ENCODE measurements at regions not wholly inside any gene's neighbourhood (a gene's known extent, or its start where the extent isn't known, plus 50 kb on each side); places are given as distances from the start of the nearest gene placed in this dataset.
A peak's percentile ranks its signal among the peaks of the same experiment; 100 is the strongest.

- DNase-seq (ENCODE audit: low spot score) = no peak
Observed at GRCh38 chr13:106133025-106133424, 402.4 kb downstream of the EFNB2 start.

DNA sequence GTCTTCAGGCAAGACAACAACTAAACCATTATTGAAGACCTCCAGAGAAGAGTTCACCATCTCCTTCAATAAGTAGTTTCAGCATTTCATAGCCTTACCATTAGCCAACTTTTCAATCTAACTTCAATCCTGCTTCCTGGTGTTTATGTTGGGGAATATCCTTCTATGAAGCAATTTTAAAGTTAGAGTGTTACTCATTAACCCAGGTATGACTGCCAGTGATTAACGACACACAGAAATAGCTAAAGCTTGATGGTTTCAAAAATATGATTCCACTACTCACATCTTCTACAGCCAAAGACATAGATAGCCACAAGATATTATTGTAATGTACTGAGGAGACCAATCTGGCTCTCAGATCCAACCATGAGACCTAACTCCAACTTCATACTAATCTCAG is 403.2 kb downstream of the EFNB2 start:
- no peak for DNase-seq (ENCODE audit: low spot score)

DNA sequence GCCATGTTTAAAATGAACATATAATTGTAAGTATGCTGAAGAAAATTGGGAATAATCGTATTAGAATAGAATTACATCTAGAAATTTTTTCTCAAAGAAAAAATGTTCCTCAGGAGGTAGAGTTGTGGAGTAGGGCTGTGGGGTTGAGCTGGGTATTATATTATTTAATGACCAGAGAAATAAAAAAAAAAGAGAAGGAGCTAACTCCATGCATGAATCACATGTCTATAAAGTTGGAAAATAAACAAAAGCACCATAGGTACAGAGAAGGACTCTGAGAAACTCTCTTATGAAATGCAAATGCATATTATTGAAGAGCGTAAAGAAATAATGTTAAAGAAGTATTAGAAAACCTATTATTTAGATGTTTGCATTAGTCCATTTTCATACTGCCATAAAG is 405.5 kb downstream of the EFNB2 start:
- no peak for DNase-seq (ENCODE audit: low spot score)

DNA sequence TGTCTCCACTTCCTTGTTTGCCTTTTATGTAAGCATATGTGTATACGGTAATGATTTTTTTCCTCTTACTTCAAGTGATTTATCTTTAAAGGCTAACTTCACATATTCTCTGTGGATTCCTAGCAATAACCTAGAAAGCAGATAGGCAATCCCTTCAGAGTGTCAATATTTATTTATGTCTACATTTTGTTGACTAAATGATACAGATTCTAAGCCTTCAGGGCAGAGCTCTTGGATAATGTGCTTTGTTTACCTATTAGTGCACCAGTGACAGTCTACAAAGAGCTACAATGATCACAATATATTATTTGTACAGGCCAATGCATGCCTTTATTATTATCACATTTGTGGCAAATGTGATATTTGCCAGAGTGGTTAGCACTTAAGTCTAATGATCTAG is 406.2 kb downstream of the EFNB2 start:
- no peak for DNase-seq (ENCODE audit: low spot score)

- DNase-seq (ENCODE audit: low spot score) = no peak
Observed at GRCh38 chr13:106122234-106122633, 413.2 kb downstream of the EFNB2 start.

GRCh38 chr13:106121173-106121754 is 414.2 kb downstream of the EFNB2 start:
- no peak for DNase-seq (ENCODE audit: low spot score)

GRCh38 chr13:106118996-106119395 is 416.5 kb downstream of the EFNB2 start:
- no peak for DNase-seq (ENCODE audit: low spot score)

DNA sequence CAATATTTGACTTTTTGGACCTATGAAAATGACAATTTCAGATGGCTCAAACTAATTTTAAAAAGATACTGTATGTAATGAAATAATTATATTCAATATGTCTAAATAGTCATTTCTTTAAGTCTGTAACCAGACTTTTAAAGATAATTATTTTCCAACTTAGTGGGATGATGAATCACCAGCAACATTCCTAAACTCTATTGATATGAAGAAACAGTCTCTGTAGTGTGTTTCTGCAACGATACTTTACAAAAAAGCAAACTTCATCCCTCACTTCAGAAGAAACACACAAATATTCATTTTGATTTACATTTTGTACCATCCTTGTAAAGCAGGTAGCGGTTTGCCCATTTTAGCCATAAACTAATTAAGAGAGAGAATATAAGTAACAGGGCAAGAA is 417.4 kb downstream of the EFNB2 start:
- no peak for DNase-seq (ENCODE audit: low spot score)

DNA sequence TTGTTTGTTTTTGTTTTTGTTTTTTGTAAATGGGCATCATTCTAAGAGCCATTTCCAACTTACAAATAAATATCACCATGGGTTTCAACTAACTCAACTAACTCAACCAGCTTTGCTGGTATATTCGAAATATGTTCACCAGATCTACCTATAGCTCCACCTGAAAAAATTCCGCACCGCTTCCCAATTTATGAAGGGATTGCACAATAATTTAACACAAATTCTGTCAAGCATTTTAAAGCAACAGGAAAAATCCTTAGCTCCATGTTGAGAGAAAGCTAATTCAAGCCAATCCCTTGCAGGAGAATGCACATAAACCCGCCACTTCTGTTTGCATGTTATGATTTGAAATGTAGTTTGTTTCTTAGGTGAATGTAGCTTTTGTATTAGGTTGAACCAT is 417.8 kb downstream of the EFNB2 start:
- no peak for DNase-seq (ENCODE audit: low spot score)

GRCh38 chr13:106117035-106117434 is 418.4 kb downstream of the EFNB2 start:
- DNase-seq (ENCODE audit: low spot score) = peak; percentile 25

DNA sequence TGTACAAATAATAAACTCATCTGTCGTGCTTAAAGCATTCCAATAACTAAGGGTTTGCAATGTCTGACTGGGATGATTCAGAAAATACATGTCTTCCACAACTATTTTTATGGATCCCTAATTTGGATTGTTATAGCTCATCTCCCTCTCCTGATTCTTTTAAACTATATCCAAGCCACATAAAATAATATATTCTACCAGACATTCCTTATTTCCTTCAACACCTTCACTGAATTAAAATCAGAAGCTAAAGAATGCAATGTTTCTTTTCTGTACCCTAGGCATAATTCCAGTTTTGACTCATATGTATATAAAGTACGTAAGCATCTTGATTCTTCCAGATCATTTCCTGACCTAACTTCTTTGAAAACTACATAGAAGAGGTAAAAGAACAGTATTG is 420.4 kb downstream of the EFNB2 start:
- no peak for DNase-seq (ENCODE audit: low spot score)

- DNase-seq (ENCODE audit: low spot score) = no peak
Observed at GRCh38 chr13:106113796-106114195, 421.7 kb downstream of the EFNB2 start.

DNA sequence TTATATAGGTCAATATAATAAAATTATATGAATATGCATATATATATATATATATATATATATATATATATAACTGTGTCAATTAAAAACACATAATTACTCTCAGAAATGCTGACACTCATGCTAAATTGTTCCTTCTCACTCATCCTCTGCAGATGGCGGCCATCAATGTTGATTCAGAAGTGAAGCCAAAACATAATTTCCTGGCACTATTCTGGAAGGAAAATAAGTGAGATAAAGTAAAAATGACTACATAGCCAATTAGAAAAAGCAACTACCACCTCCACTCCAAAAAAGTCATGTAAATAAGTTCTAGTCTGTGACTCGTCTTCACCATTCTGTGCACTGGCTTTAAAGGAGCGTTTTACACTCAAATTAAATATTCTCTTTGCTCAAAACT is 423.3 kb downstream of the EFNB2 start:
- DNase-seq (ENCODE audit: low spot score) = no peak

- DNase-seq (ENCODE audit: low spot score) = no peak
Observed at GRCh38 chr13:106110241-106110855, 425.1 kb downstream of the EFNB2 start.

DNA sequence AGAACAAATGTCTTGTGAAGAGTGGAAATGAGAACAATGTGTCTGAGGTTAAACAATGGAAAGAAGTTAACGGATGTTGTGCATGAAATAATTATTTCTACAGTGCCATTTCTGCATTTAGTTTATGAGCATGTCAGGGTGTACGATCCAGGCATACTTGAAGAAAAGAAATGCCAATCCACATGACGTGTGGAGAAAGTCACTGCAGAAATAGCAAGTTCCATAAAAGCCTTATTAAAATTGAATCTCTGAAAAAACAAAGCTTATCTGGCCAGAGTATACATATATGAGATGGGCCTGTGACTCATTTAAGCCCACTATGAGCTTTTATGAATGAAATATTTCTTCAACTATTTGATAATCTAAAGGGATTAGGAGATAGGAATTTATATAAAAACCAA is 426.1 kb downstream of the EFNB2 start:
- peak; percentile 28 for DNase-seq (ENCODE audit: low spot score)

GRCh38 chr13:106108346-106108745 is 427.1 kb downstream of the EFNB2 start:
- no peak for DNase-seq (ENCODE audit: low spot score)

GRCh38 chr13:106107061-106107460 is 428.4 kb downstream of the EFNB2 start:
- no peak for DNase-seq (ENCODE audit: low spot score)

GRCh38 chr13:106105153-106105552 is 430.3 kb downstream of the EFNB2 start:
- DNase-seq (ENCODE audit: low spot score) = no peak

- no peak for DNase-seq (ENCODE audit: low spot score)
Observed at GRCh38 chr13:106104281-106104901, 431.1 kb downstream of the EFNB2 start.

DNA sequence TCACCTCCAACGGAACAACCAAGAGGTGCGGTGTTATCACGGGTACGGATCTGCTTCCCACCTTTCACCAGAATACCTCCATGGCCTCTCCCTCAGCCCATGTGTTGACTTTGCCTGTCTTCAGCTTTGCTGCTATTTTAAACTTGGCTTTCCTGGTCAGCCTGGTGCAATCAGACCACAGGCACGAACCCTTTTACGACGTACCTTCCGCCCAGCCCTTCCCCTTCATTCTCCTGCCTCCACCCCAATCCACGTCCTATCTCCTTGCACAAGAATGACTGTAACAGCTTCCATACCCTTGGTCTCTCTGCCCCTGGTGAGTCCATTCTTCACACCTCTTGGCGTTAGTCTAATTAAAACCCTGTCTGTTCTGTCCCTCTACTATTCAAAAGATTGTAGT is 431.7 kb downstream of the EFNB2 start:
- no peak for DNase-seq (ENCODE audit: low spot score)

- no peak for DNase-seq (ENCODE audit: low spot score)
Observed at GRCh38 chr13:106102786-106103185, 432.7 kb downstream of the EFNB2 start.

DNA sequence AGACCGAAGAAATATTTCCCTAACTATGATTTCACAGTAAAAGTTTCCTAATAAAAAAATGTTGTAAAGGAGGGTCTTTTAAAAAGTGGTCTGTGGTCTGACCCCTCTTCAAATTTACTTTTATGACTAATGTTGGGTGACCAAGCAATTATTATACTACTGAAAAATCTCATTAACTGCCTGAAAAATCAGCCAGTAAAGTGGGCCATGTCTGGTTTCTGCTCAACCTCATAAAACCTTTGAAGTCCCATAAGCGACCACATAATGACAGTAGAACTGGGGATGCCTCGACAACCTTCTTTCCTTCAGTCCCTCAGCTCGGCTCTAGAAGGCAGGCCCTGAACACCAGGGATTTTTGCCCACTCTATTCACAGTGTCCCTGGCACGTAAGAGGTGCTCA is 434.3 kb downstream of the EFNB2 start:
- no peak for DNase-seq (ENCODE audit: low spot score)

DNA sequence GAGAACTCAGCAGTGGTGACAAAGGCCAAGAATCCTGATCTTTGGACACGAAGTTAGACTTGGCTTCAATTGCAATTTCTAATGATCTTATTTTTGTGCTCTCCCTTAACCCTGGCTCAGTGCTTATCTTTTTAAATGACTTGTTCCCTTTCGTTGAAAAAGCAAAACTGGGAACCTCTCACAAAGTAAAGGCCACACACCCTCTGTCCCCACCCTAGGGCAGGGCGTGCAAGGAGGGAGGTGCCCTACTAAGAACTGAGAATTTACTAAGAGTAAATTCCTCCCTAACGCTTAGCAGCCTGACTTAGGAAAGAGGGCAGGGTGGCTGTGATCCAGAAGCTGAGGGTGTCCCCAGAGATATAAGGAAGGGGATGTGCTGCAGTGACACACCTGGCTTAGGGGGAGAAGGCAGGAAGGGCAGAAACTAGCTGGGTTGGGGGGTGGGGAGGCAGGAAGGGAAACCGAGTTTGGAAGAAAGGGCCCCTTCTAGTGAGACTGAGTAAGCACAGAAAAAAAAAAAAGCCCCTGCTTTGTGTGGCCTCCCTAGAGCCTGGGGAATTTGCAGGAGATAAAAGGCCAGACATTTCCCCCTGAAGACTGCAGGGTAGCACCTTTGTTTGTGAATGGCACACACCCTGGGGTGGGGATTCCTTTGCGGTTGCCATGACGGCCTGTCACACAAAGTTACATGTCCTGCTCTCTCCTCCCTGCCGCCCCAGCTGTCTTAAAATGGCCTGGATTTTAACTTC is 435.1 kb downstream of the EFNB2 start:
- DNase-seq (ENCODE audit: low spot score) = peak; percentile 39
